ENCODE measurements at regions not wholly inside any gene's neighbourhood (a gene's known extent, or its start where the extent isn't known, plus 50 kb on each side); places are given as distances from the start of the nearest gene placed in this dataset.

DNA sequence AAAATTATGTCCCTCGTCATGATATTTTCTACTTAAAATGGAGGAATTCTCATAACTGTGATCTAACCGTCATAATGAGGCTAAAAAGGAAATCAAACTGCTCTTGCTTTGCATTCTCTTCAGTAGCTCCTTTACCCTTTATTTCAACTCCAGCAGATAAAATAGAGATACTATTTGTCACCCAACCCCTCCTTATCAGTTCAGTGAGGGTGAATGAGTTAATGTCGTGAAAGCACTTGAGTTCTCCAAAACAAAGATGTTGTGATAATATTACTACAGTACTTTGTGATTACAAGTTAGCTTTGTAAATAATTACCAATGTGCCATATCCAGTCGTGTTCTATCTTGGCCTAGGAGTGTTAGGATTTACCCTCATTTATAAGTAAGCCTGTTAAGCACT lies 63.4 kb upstream of the ANKRD28 start:
- Histone ChIP-seq H3K27me3 (ENCODE audit: control insufficient read depth, extremely low read depth, insufficient read depth, low read length) (no peaks in the 10 kb centered on the region), H4K20me1 (ENCODE audit: control insufficient read depth, extremely low read depth, insufficient read depth, low read length) (no peaks in the 10 kb centered on the region), H3K9me3 (ENCODE audit: control insufficient read depth, low read depth, low read length) (no peaks in the 10 kb centered on the region), H3K9me1 (ENCODE audit: control insufficient read depth, extremely low read depth, insufficient read depth, low read length) (no peaks in the 10 kb centered on the region), H3K4me1 (ENCODE audit: control insufficient read depth, extremely low read depth, insufficient read depth, low read length) (peaks cover 14% of the 10 kb centered on the region), H3K27ac (ENCODE audit: control insufficient read depth, insufficient read depth, low read length) (peak overlapping the region; percentile 67), H3K4me2 (ENCODE audit: control insufficient read depth, extremely low read depth, insufficient read depth, low read depth, low read length) (peak overlapping the region; percentile 86), H3K79me2 (ENCODE audit: control insufficient read depth, insufficient read depth, low read length) (peaks cover 31% of the 10 kb centered on the region), H3K4me3 (ENCODE audit: control insufficient read depth in 2 of 3, extremely low read depth in 1 of 3, insufficient read depth in 2 of 3, low read depth in 1 of 3, low read length in 3 of 3) (peak overlapping the region in 2 of 3 experiments; percentile 29 to 78), H2AFZ (ENCODE audit: control insufficient read depth, low read length) (peak overlapping the region; percentile 30), H3K36me3 (ENCODE audit: control insufficient read depth in 2 of 2, extremely low read depth in 1 of 2, insufficient read depth in 2 of 2, low read length in 2 of 2) (no peaks in the 10 kb centered on the region), H3K9ac (ENCODE audit: control insufficient read depth, extremely low read depth, insufficient read depth, low read length) (peak overlapping the region; percentile 86)
- no peak for TF ChIP-seq EZH2 (IDR thresholded peaks at IDR 0.05; ENCODE audit: low read length)
- TF ChIP-seq, protein P1, sequence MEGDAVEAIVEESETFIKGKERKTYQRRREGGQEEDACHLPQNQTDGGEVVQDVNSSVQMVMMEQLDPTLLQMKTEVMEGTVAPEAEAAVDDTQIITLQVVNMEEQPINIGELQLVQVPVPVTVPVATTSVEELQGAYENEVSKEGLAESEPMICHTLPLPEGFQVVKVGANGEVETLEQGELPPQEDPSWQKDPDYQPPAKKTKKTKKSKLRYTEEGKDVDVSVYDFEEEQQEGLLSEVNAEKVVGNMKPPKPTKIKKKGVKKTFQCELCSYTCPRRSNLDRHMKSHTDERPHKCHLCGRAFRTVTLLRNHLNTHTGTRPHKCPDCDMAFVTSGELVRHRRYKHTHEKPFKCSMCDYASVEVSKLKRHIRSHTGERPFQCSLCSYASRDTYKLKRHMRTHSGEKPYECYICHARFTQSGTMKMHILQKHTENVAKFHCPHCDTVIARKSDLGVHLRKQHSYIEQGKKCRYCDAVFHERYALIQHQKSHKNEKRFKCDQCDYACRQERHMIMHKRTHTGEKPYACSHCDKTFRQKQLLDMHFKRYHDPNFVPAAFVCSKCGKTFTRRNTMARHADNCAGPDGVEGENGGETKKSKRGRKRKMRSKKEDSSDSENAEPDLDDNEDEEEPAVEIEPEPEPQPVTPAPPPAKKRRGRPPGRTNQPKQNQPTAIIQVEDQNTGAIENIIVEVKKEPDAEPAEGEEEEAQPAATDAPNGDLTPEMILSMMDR (optimal IDR thresholded peaks at IDR 0.05 in 1 of 3, IDR thresholded peaks at IDR 0.05 in 1 of 3, conservative IDR thresholded peaks at IDR 0.05 in 1 of 3; ENCODE audit: extremely low read depth in 1 of 3, insufficient read depth in 2 of 3, low read length in 3 of 3) = no peak
- DNase-seq (ENCODE audit: low read depth, low spot score) (no peak), FAIRE-seq (no peak)
- dilution Hi-C loops (cut with MboI; ENCODE audit: extremely low pct_ligation_motif_present, low sequenced_read_pairs) = no loop called here

DNA sequence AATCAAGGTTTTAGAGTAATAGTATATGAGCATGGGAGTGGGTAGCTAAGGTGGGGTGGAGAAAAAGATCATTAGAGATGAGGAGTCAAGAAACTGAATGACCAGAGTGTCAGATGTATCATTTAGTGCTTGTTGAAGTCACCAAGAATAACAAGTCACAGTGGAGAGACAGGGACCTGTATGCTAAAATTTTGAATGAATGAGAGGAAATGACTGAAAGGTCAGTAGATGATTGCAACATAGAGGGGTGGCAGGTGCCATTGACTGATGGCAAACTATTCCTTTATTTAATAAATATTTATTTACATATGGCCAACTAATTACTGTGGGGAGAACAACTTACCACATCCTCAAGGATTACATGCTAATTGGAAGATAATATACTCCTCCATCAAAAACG lies 75.0 kb upstream of the ANKRD28 start:
- no peak for TF ChIP-seq EZH2 (IDR thresholded peaks at IDR 0.05; ENCODE audit: low read length)
- TF ChIP-seq, protein P1 (optimal IDR thresholded peaks at IDR 0.05 in 1 of 3, IDR thresholded peaks at IDR 0.05 in 1 of 3, conservative IDR thresholded peaks at IDR 0.05 in 1 of 3; ENCODE audit: extremely low read depth in 1 of 3, insufficient read depth in 2 of 3, low read length in 3 of 3) = no peak

More for the DNA sequence above, 75.0 kb upstream of the ANKRD28 start:
- H3K36me3 ChIP-seq (ENCODE audit: control insufficient read depth in 2 of 2, extremely low read depth in 1 of 2, insufficient read depth in 2 of 2, low read length in 2 of 2) = no peaks in the 10 kb centered on the region
- H3K27ac ChIP-seq (ENCODE audit: control insufficient read depth, insufficient read depth, low read length) = no peak overlapping the region
- FAIRE-seq (no peak), DNase-seq (ENCODE audit: low read depth, low spot score) (no peak)
- no peak overlapping the region for H2AFZ ChIP-seq (ENCODE audit: control insufficient read depth, low read length)
- H3K4me1 ChIP-seq (ENCODE audit: control insufficient read depth, extremely low read depth, insufficient read depth, low read length) = peaks cover 10% of the 10 kb centered on the region
- no peaks in the 10 kb centered on the region for H4K20me1 ChIP-seq (ENCODE audit: control insufficient read depth, extremely low read depth, insufficient read depth, low read length)
- no peaks in the 10 kb centered on the region for H3K79me2 ChIP-seq (ENCODE audit: control insufficient read depth, insufficient read depth, low read length)
- H3K9ac ChIP-seq (ENCODE audit: control insufficient read depth, extremely low read depth, insufficient read depth, low read length) = no peak overlapping the region
- dilution Hi-C loops (cut with MboI; ENCODE audit: extremely low pct_ligation_motif_present, low sequenced_read_pairs) = no loop called here
- H3K9me3 ChIP-seq (ENCODE audit: control insufficient read depth, low read depth, low read length) = no peaks in the 10 kb centered on the region
- no peaks in the 10 kb centered on the region for H3K27me3 ChIP-seq (ENCODE audit: control insufficient read depth, extremely low read depth, insufficient read depth, low read length)
- no peaks in the 10 kb centered on the region for H3K9me1 ChIP-seq (ENCODE audit: control insufficient read depth, extremely low read depth, insufficient read depth, low read length)
- no peak overlapping the region for H3K4me2 ChIP-seq (ENCODE audit: control insufficient read depth, extremely low read depth, insufficient read depth, low read depth, low read length)
- H3K4me3 ChIP-seq (ENCODE audit: control insufficient read depth in 2 of 3, extremely low read depth in 1 of 3, insufficient read depth in 2 of 3, low read depth in 1 of 3, low read length in 3 of 3) = no peak overlapping the region

Measured in keratinocyte (primary cell).